Hepatocyte (in vitro differentiated cells): ENCODE measurements at regions not wholly inside any gene's neighbourhood (a gene's known extent, or its start where the extent isn't known, plus 50 kb on each side); places are given as distances from the start of the nearest gene placed in this dataset.

Experiments used
- DNase-seq: peaks from one replicate; pipeline ENCODE4 v3.0.0-alpha.2; 2016; ENCODE audit warnings: low spot score
- H2AFZ ChIP-seq: fragments of 200-600 bp; sonication (generic); 2 replicates; pipeline ENCODE4 v1.6.0; 2016; ENCODE audit warnings: antibody characterized with exemption, mild to moderate bottlenecking
- H3K27ac ChIP-seq: fragments of 200-600 bp; sonication (generic); 2 replicates; pipeline ENCODE4 v1.5.1; 2016; ENCODE audit warnings: mild to moderate bottlenecking
- H3K27me3 ChIP-seq: fragments of 200-600 bp; sonication (generic); 2 replicates; pipeline ENCODE4 v1.6.1; 2016
- H3K36me3 ChIP-seq: fragments of 200-600 bp; sonication (generic); replicated peaks from 2 replicates; pipeline ENCODE4 v1.5.1; 2016; ENCODE audit warnings: low read depth; ENCODE audit not compliant: insufficient read depth
- H3K4me1 ChIP-seq: fragments of 200-600 bp; sonication (generic); 2 replicates; pipeline ENCODE4 v1.5.1; 2016; ENCODE audit warnings: mild to moderate bottlenecking, moderate library complexity; ENCODE audit not compliant: insufficient read depth
- H3K4me2 ChIP-seq: fragments of 200-600 bp; sonication (generic); 2 replicates; pipeline ENCODE4 v1.6.0; 2016
- H3K4me3 ChIP-seq: fragments of 200-600 bp; sonication (generic); 2 replicates; pipeline ENCODE4 v1.5.1; 2016; ENCODE audit warnings: mild to moderate bottlenecking
- H3K79me2 ChIP-seq: fragments of 200-600 bp; sonication (generic); 2 replicates; pipeline ENCODE4 v1.6.0; 2017; ENCODE audit warnings: mild to moderate bottlenecking
- H3K9me2 ChIP-seq: fragments of 200-600 bp; sonication (generic); replicated peaks from 2 replicates; pipeline ENCODE4 v1.6.0; 2017; ENCODE audit warnings: mild to moderate bottlenecking; ENCODE audit not compliant: insufficient read depth
- H3K9me3 ChIP-seq: fragments of 200-600 bp; sonication (generic); 2 replicates; pipeline ENCODE4 v1.5.1; 2016; ENCODE audit warnings: low read depth, mild to moderate bottlenecking
- H4K20me1 ChIP-seq: fragments of 200-600 bp; sonication (generic); 2 replicates; pipeline ENCODE4 v1.6.0; 2016; ENCODE audit warnings: mild to moderate bottlenecking; ENCODE audit not compliant: insufficient read depth, poor library complexity, severe bottlenecking
- EZH2 ChIP-seq: fragments of 200-600 bp; sonication (generic); IDR thresholded peaks from 2 replicates; pipeline ENCODE4 v1.6.1; 2016; ENCODE audit warnings: antibody characterized with exemption, mild to moderate bottlenecking, borderline replicate concordance
- EZH2phosphoT487 ChIP-seq: fragments of 200-600 bp; sonication (generic); IDR thresholded peaks from one replicate; pipeline ENCODE4 v1.6.1; 2018; ENCODE audit warnings: antibody characterized with exemption, mild to moderate bottlenecking, low read depth, moderate library complexity; ENCODE audit not compliant: unreplicated experiment, severe bottlenecking
- WGBS: methylation state at CpG from one replicate; pipeline ENCODE4 v1.1.6; 2016; ENCODE audit warnings: low lambda C conversion rate; ENCODE audit errors: missing lambda C conversion rate; 5-methylcytosine and 5-hydroxymethylcytosine counted together
- TF ChIP-seq, protein P1 (sequence below): fragments of 200-600 bp; sonication (generic); IDR thresholded peaks from 2 replicates; pipeline ENCODE4 v1.5.1; 2016; ENCODE audit warnings: antibody characterized with exemption, mild to moderate bottlenecking; ENCODE audit not compliant: poor library complexity

DNA sequence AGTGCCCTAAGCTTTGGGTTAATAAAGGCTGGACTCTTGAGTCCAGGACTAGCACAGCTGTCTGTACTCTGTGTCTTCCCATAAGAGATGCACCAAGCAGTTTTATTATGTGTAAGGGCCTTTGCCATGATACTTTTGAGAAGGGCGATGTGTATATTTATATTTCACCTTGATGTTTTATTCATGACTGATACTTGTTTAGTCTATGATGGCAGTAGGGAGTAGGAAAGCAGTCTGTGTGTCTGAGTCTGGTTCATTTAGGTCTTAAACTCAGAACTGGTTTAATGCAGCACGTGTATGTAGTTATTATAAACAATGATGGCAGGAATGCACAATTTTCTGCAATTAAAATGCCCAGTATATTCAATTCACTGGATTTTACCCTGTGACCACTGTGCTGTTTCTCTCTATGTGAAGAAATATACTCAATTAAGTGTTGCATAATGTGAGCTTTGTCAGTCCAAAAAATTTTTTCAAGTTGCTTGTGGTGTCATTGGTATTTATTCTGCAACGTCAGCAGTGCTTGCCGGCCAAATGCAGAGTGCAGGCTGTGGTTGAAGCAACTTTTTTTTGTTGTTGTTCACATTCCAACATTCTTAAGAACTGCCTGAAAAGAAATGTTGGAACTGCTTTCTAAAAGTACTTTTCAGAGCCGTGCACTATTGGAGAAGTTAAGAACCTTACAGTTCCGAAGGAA lies 423.7 kb upstream of the SEMA6D start:
- Histone ChIP-seq H3K4me3 (no peak overlapping the region), H3K4me2 (peak overlapping the region; percentile 63)
- WGBS = 42% methylated on average over 6 of the region's 6 CpGs

DNA sequence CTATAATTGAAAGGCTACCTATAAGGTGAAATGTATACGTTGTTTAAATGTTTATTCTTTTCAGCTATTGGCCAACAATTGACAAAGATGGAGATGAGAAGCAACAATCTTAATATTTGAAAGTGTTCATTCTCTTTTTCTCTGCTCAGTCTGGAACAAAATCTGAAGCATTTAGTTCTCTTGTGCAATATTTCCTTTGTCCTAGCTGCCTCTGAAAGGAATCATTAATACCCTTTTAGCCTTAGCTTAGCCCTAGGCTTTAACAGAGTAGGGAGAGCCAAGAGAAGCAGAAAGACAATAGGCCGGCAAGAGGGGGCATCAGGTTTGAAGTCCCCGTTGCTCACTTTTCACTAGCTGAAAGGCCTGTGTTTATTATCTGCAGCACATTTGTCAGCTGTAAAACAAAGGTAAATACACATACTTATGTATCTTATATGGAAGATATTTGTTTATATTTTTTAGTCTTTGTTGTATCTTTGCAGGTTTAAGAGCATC lies 422.5 kb upstream of the SEMA6D start:
- no peaks in the 10 kb centered on the region for H4K20me1 ChIP-seq
- H3K36me3 ChIP-seq = no peaks in the 10 kb centered on the region
- H3K79me2 ChIP-seq = no peaks in the 10 kb centered on the region
- H3K9me2 ChIP-seq = no peaks in the 10 kb centered on the region
- no peaks in the 10 kb centered on the region for H3K9me3 ChIP-seq
- 56% methylated on average over 3 of the region's 3 CpGs for WGBS
- H2AFZ ChIP-seq = no peak overlapping the region
- no peak for DNase-seq
- peak overlapping the region; percentile 82 for H3K27ac ChIP-seq
- H3K27me3 ChIP-seq = no peaks in the 10 kb centered on the region
- H3K4me2 ChIP-seq = no peak overlapping the region
- TF ChIP-seq EZH2 (no peak), EZH2phosphoT487 (no peak)
- TF ChIP-seq, protein P1, sequence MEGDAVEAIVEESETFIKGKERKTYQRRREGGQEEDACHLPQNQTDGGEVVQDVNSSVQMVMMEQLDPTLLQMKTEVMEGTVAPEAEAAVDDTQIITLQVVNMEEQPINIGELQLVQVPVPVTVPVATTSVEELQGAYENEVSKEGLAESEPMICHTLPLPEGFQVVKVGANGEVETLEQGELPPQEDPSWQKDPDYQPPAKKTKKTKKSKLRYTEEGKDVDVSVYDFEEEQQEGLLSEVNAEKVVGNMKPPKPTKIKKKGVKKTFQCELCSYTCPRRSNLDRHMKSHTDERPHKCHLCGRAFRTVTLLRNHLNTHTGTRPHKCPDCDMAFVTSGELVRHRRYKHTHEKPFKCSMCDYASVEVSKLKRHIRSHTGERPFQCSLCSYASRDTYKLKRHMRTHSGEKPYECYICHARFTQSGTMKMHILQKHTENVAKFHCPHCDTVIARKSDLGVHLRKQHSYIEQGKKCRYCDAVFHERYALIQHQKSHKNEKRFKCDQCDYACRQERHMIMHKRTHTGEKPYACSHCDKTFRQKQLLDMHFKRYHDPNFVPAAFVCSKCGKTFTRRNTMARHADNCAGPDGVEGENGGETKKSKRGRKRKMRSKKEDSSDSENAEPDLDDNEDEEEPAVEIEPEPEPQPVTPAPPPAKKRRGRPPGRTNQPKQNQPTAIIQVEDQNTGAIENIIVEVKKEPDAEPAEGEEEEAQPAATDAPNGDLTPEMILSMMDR = no peak
- peaks cover 24% of the 10 kb centered on the region for H3K4me1 ChIP-seq
- no peak overlapping the region for H3K4me3 ChIP-seq

More for the DNA sequence above, 423.7 kb upstream of the SEMA6D start:
- Histone ChIP-seq H3K9me2 (no peaks in the 10 kb centered on the region), H3K9me3 (no peaks in the 10 kb centered on the region), H2AFZ (no peak overlapping the region), H3K27me3 (no peaks in the 10 kb centered on the region), H3K27ac (peak overlapping the region; percentile 82), H3K4me1 (peaks cover 24% of the 10 kb centered on the region), H3K79me2 (no peaks in the 10 kb centered on the region), H3K36me3 (no peaks in the 10 kb centered on the region), H4K20me1 (no peaks in the 10 kb centered on the region)
- peak; percentile 70 for DNase-seq
- TF ChIP-seq EZH2phosphoT487 = no peak
- TF ChIP-seq EZH2 = no peak
- TF ChIP-seq, protein P1 = no peak

DNA sequence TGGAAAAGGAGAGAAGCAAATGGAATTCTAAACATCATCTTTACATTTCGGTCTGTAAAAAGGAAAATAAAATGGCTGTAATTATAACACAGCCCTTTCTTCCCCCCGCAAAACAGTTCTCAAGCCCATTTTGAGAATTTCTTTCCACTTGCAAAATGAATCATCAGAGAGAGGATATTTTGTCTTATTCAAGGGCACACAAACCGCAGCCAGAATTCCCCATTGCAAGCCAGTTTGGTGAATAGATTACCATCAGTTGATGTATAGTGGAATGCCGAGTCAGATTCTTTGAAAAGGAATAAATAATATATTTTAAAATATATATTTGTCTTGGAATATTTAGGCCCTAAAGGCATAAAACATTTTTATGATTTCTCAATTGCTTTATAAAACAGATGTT lies 420.4 kb upstream of the SEMA6D start:
- no peak overlapping the region for H2AFZ ChIP-seq
- H3K9me3 ChIP-seq = no peaks in the 10 kb centered on the region
- no peak overlapping the region for H3K4me3 ChIP-seq
- no peaks in the 10 kb centered on the region for H4K20me1 ChIP-seq
- no peaks in the 10 kb centered on the region for H3K36me3 ChIP-seq
- H3K79me2 ChIP-seq = no peaks in the 10 kb centered on the region
- peaks cover 24% of the 10 kb centered on the region for H3K4me1 ChIP-seq
- TF ChIP-seq EZH2 (no peak), EZH2phosphoT487 (no peak)
- TF ChIP-seq, protein P1 = no peak
- 84% methylated on average over 4 of the region's 4 CpGs for WGBS
- H3K27ac ChIP-seq = no peak overlapping the region
- no peak overlapping the region for H3K4me2 ChIP-seq
- no peaks in the 10 kb centered on the region for H3K9me2 ChIP-seq
- no peaks in the 10 kb centered on the region for H3K27me3 ChIP-seq
- no peak for DNase-seq
